WTC11 (cell line): ENCODE measurements at regions not wholly inside any gene's neighbourhood (a gene's known extent, or its start where the extent isn't known, plus 50 kb on each side); places are given as distances from the start of the nearest gene placed in this dataset.

ENCODE experiments used
- ATAC-seq: fragments of 200-7000 bp; cut with Tn5 transposase; 2 replicates; pipeline ENCODE4 v1.10.0; 2021; ENCODE audit warnings: mild to moderate bottlenecking, moderate library complexity
- CTCF ChIA-PET: fragments of 300-600 bp; sonication (Branson Sonifier 250); formaldehyde crosslinking; loops from one replicate; lab custom pipeline; 2021; ENCODE audit warnings: antibody characterized with exemption; lab: Charles Lee
- POLR2A ChIA-PET: fragments of 350-600 bp; sonication (Branson Sonifier 250); formaldehyde crosslinking; loops from one replicate; lab custom pipeline; 2021; ENCODE audit warnings: antibody characterized with exemption; lab: Charles Lee
- DNase-seq: peaks from one replicate; pipeline ENCODE4 v3.0.0; 2021; ENCODE audit warnings: low spot score
- H3K27ac Mint-ChIP-seq: 2 replicates; pipeline ENCODE4 v1.8.0; 2021; ENCODE audit warnings: mixed read lengths
- H3K27me3 Mint-ChIP-seq: 2 replicates; pipeline ENCODE4 v1.8.0; 2021; ENCODE audit warnings: low read depth, mild to moderate bottlenecking, moderate library complexity, mixed read lengths
- H3K36me3 Mint-ChIP-seq: 2 replicates; pipeline ENCODE4 v1.8.0; 2021; ENCODE audit warnings: mixed read lengths
- H3K4me1 Mint-ChIP-seq: 2 replicates; pipeline ENCODE4 v1.8.0; 2022; ENCODE audit warnings: mixed read lengths
- H3K4me3 Mint-ChIP-seq: 2 replicates; pipeline ENCODE4 v1.8.0; 2021; ENCODE audit warnings: mild to moderate bottlenecking, moderate library complexity, mixed read lengths
- H3K9me3 Mint-ChIP-seq: 2 replicates; pipeline ENCODE4 v1.8.0; 2021; ENCODE audit warnings: mixed read lengths
- CREB1 ChIP-seq: sonication (generic); formaldehyde crosslinking; IDR thresholded peaks from 2 replicates; pipeline ENCODE4 v1.8.0; 2023; ENCODE audit warnings: mild to moderate bottlenecking, missing genetic modification reagents
- FOXK1 ChIP-seq: sonication (generic); formaldehyde crosslinking; IDR thresholded peaks from 2 replicates; pipeline ENCODE4 v1.8.0; 2022; ENCODE audit warnings: mild to moderate bottlenecking, moderate library complexity, missing genetic modification reagents
- FOXP1 ChIP-seq: sonication (generic); formaldehyde crosslinking; IDR thresholded peaks from 2 replicates; pipeline ENCODE4 v1.8.0; 2022; ENCODE audit warnings: missing genetic modification reagents, mild to moderate bottlenecking, moderate library complexity, borderline replicate concordance
- GABPB1 ChIP-seq: sonication (generic); formaldehyde crosslinking; IDR thresholded peaks from 2 replicates; pipeline ENCODE4 v1.8.1; 2023; ENCODE audit warnings: mild to moderate bottlenecking, missing genetic modification reagents
- GRHL2 ChIP-seq: fragments of 250-450 bp; sonication (Bioruptor Pico); IDR thresholded peaks from 2 replicates; pipeline ENCODE4 v1.8.0; 2022; ENCODE audit warnings: mild to moderate bottlenecking, moderate library complexity; ENCODE audit not compliant: insufficient replicate concordance, severe bottlenecking
- JAZF1 ChIP-seq: fragments of 250-450 bp; sonication (Bioruptor Pico); IDR thresholded peaks from 2 replicates; pipeline ENCODE4 v1.9.0; 2021; ENCODE audit warnings: moderate library complexity, mild to moderate bottlenecking, inconsistent platforms
- JUN ChIP-seq: sonication (generic); formaldehyde crosslinking; IDR thresholded peaks from 2 replicates; pipeline ENCODE4 v1.8.0; 2023; ENCODE audit warnings: mild to moderate bottlenecking, missing genetic modification reagents
- MXD4 ChIP-seq: fragments of 250-450 bp; sonication (Bioruptor Pico); IDR thresholded peaks from 2 replicates; pipeline ENCODE4 v1.8.0; 2021; ENCODE audit warnings: mild to moderate bottlenecking, moderate library complexity, borderline replicate concordance
- MYBL2 ChIP-seq: sonication (generic); formaldehyde crosslinking; IDR thresholded peaks from 2 replicates; pipeline ENCODE4 v1.8.1; 2023; ENCODE audit warnings: mild to moderate bottlenecking, moderate library complexity, missing genetic modification reagents
- NFATC4 ChIP-seq: fragments of 250-450 bp; sonication (Bioruptor Pico); IDR thresholded peaks from 2 replicates; pipeline ENCODE4 v1.9.0; 2021; ENCODE audit warnings: mild to moderate bottlenecking
- NFYB ChIP-seq: sonication (generic); formaldehyde crosslinking; conservative IDR thresholded peaks from 2 replicates; pipeline ENCODE4 v1.8.0; 2022; ENCODE audit warnings: low read depth, missing genetic modification reagents
- NR2C2 ChIP-seq: sonication (generic); formaldehyde crosslinking; IDR thresholded peaks from 2 replicates; pipeline ENCODE4 v1.8.0; 2022; ENCODE audit warnings: mild to moderate bottlenecking, missing genetic modification reagents
- OVOL2 ChIP-seq: fragments of 250-450 bp; sonication (Bioruptor Pico); IDR thresholded peaks from 2 replicates; pipeline ENCODE4 v1.9.0; 2021; ENCODE audit warnings: mild to moderate bottlenecking, borderline replicate concordance
- SOX15 ChIP-seq: fragments of 250-450 bp; sonication (Bioruptor Pico); IDR thresholded peaks from 2 replicates; pipeline ENCODE4 v1.9.0; 2021; ENCODE audit warnings: mild to moderate bottlenecking
- TCF7 ChIP-seq: sonication (generic); formaldehyde crosslinking; IDR thresholded peaks from 2 replicates; pipeline ENCODE4 v1.8.0; 2022; ENCODE audit warnings: mild to moderate bottlenecking, low read depth, missing genetic modification reagents, moderate library complexity
- TEAD4 ChIP-seq: sonication (generic); formaldehyde crosslinking; IDR thresholded peaks from 2 replicates; pipeline ENCODE4 v1.8.0; 2022; ENCODE audit warnings: mild to moderate bottlenecking, missing genetic modification reagents
- ZNF263 ChIP-seq: sonication (generic); formaldehyde crosslinking; IDR thresholded peaks from 2 replicates; pipeline ENCODE4 v1.8.1; 2022; ENCODE audit warnings: low read depth, mild to moderate bottlenecking, moderate library complexity, missing genetic modification reagents
- ZNF317 ChIP-seq: sonication (generic); formaldehyde crosslinking; IDR thresholded peaks from 2 replicates; pipeline ENCODE4 v1.8.1; 2023; ENCODE audit warnings: low read depth, mild to moderate bottlenecking, moderate library complexity, missing genetic modification reagents, borderline replicate concordance
- ZNF396 ChIP-seq: fragments of 250-450 bp; sonication (Bioruptor Pico); IDR thresholded peaks from 2 replicates; pipeline ENCODE4 v1.8.0; 2021; ENCODE audit warnings: mild to moderate bottlenecking, moderate library complexity, borderline replicate concordance
- ZNF671 ChIP-seq: fragments of 250-450 bp; sonication (Bioruptor Pico); IDR thresholded peaks from 2 replicates; pipeline ENCODE4 v1.8.0; 2021; ENCODE audit warnings: mild to moderate bottlenecking
- TF ChIP-seq, protein P1 (sequence below): sonication (generic); formaldehyde crosslinking; IDR thresholded peaks from 2 replicates; pipeline ENCODE4 v1.8.1; 2023; ENCODE audit warnings: mild to moderate bottlenecking, missing genetic modification reagents
- TF ChIP-seq, protein P2 (sequence below): sonication (generic); formaldehyde crosslinking; IDR thresholded peaks from 2 replicates; pipeline ENCODE4 v1.8.1; 2022; ENCODE audit warnings: missing genetic modification reagents, borderline replicate concordance
- TF ChIP-seq, protein P3 (sequence below): fragments of 250-450 bp; sonication (Bioruptor Pico); IDR thresholded peaks from 2 replicates; pipeline ENCODE4 v1.9.0; 2021; ENCODE audit warnings: moderate library complexity, mild to moderate bottlenecking, inconsistent platforms, borderline replicate concordance

DNA sequence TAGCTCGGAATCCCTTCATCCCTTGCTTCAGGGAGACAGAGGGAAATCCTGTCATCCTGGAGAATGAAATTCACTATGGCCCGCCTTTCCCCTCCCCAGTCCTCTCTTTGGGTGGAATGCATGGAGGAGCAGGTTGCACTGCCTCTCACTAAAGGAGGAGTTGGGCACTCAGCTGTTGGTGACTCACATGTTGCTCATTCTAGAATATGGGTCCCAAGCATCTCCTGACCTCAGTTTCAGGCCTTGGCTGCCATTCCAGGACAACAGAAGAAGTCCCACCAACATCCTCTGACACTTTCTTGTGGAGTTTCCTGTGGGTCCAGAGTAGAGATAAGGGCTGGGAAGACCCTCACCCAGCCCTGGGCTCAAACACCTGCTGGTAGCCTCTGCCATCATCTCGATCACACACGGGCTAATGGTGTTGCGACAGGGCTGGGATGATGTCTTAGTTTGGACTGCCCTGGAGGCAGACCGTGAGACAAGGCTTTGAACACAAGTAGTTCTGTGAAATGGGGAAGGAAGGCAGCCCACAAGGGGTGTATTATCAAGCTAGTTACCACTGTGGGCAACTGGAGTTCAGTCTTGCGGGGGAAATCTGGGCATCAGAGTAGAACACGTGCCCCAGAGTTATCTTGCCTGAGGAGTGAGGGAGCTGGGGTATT, 52.4 kb upstream of the RNF24 start:
- ChIA-PET CTCF (interaction anchor here (1.5 kb wide), 1 partner anchor 17 kb away, joined by 4 read pairs; no protein-coding TSS in a partner anchor), POLR2A (no interaction called here)
- peaks cover 7% of the 10 kb centered on the region for H3K9me3 Mint-ChIP-seq
- 0 out of 2 replicates have a peak, but pooled peaks cover 3% of the 10 kb centered on the region for H3K36me3 Mint-ChIP-seq
- H3K27ac Mint-ChIP-seq, result no peak overlapping the region
- ATAC-seq (no peak), DNase-seq (no peak)
- peaks cover 39% of the 10 kb centered on the region for H3K4me1 Mint-ChIP-seq
- TF ChIP-seq MYBL2 (CRISPR knock-in tag) (no peak), ZNF671 (no peak), ZNF263 (no peak), SOX15 (CRISPR knock-in tag) (no peak), ZNF396 (no peak), JAZF1 (CRISPR knock-in tag) (no peak), MXD4 (CRISPR knock-in tag) (no peak), TEAD4 (CRISPR knock-in tag) (no peak), NFYB (CRISPR knock-in tag) (no peak), NFATC4 (no peak), NR2C2 (CRISPR knock-in tag) (no peak), GABPB1 (CRISPR knock-in tag) (no peak), FOXK1 (CRISPR knock-in tag) (no peak), FOXP1 (no peak), TCF7 (CRISPR knock-in tag) (no peak)
- TF ChIP-seq, protein P1, sequence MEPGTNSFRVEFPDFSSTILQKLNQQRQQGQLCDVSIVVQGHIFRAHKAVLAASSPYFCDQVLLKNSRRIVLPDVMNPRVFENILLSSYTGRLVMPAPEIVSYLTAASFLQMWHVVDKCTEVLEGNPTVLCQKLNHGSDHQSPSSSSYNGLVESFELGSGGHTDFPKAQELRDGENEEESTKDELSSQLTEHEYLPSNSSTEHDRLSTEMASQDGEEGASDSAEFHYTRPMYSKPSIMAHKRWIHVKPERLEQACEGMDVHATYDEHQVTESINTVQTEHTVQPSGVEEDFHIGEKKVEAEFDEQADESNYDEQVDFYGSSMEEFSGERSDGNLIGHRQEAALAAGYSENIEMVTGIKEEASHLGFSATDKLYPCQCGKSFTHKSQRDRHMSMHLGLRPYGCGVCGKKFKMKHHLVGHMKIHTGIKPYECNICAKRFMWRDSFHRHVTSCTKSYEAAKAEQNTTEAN, result no peak
- TF ChIP-seq, protein P2, sequence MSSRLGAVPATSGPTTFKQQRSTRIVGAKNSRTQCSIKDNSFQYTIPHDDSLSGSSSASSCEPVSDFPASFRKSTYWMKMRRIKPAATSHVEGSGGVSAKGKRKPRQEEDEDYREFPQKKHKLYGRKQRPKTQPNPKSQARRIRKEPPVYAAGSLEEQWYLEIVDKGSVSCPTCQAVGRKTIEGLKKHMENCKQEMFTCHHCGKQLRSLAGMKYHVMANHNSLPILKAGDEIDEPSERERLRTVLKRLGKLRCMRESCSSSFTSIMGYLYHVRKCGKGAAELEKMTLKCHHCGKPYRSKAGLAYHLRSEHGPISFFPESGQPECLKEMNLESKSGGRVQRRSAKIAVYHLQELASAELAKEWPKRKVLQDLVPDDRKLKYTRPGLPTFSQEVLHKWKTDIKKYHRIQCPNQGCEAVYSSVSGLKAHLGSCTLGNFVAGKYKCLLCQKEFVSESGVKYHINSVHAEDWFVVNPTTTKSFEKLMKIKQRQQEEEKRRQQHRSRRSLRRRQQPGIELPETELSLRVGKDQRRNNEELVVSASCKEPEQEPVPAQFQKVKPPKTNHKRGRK (CRISPR knock-in tag), result no peak
- TF ChIP-seq, protein P3, sequence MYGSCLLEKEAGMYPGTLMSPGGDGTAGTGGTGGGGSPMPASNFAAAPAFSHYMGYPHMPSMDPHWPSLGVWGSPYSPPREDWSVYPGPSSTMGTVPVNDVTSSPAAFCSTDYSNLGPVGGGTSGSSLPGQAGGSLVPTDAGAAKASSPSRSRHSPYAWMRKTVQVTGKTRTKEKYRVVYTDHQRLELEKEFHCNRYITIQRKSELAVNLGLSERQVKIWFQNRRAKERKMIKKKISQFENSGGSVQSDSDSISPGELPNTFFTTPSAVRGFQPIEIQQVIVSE (CRISPR knock-in tag), result no peak
- H3K4me3 Mint-ChIP-seq, result no peak overlapping the region
- H3K27me3 Mint-ChIP-seq, result no peaks in the 10 kb centered on the region

DNA sequence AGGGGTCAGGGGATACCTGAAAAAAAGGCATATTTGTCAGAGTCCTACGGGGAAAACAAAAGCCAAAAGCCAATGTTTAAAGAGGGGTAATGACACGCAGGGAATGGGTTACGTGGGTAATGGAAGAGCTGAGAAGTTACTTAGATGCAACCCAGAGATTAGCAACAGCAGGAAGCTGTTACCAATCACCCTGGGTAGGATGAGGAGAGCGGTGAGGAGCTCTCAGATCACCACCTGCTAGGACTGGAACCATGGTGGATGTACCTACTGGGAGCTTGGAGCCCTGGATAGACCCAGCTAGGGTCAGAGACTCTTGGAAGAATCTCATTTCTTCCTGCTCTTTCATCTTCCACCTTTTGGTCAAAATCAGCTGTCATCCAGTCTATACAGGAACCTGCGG, 51.2 kb upstream of the RNF24 start:
- ATAC-seq (no peak), DNase-seq (no peak)
- Mint-ChIP-seq H3K27ac (no peak overlapping the region), H3K36me3 (0 out of 2 replicates have a peak, but pooled peaks cover 3% of the 10 kb centered on the region), H3K9me3 (peaks cover 7% of the 10 kb centered on the region), H3K4me3 (no peak overlapping the region), H3K27me3 (no peaks in the 10 kb centered on the region; the same call in 1 of the 2 replicates), H3K4me1 (peaks cover 36% of the 10 kb centered on the region)
- POLR2A ChIA-PET, result no interaction called here
- TF ChIP-seq GRHL2 (CRISPR knock-in tag) (no peak), ZNF317 (no peak), MYBL2 (CRISPR knock-in tag) (no peak), OVOL2 (no peak), CREB1 (CRISPR knock-in tag) (no peak), JUN (CRISPR knock-in tag) (no peak), NFYB (CRISPR knock-in tag) (no peak)
- CTCF ChIA-PET, result interaction anchor here (0.6 to 1.5 kb wide), 2 partner anchors 19 to 42 kb away, joined by 4 read pairs; no protein-coding TSS in a partner anchor
